ENCODE measurements at regions not wholly inside any gene's neighbourhood (a gene's known extent, or its start where the extent isn't known, plus 50 kb on each side); places are given as distances from the start of the nearest gene placed in this dataset.

DNA sequence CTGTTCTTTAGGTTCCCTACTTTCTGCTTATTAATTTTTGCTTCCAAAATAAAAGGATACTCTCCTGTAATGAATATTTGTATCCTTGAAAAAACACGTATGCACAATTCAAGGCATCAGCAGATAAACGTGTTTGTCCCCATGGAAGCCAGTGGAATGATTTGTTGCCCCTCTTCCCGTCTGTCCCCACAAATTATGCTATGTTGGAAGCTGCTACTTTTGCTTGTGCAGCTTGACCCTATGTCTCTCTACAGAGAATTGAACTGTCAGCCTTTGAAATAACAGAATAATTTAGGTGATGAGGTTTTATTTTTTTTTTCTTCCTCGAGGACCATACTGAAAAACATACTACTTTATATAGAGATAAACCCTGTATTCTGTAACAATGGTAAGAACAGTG is 401.5 kb upstream of the GOLIM4 start:
- no peak for TF ChIP-seq EZH2 (IDR thresholded peaks at IDR 0.05; ENCODE audit: low read length)
- TF ChIP-seq, protein P1, sequence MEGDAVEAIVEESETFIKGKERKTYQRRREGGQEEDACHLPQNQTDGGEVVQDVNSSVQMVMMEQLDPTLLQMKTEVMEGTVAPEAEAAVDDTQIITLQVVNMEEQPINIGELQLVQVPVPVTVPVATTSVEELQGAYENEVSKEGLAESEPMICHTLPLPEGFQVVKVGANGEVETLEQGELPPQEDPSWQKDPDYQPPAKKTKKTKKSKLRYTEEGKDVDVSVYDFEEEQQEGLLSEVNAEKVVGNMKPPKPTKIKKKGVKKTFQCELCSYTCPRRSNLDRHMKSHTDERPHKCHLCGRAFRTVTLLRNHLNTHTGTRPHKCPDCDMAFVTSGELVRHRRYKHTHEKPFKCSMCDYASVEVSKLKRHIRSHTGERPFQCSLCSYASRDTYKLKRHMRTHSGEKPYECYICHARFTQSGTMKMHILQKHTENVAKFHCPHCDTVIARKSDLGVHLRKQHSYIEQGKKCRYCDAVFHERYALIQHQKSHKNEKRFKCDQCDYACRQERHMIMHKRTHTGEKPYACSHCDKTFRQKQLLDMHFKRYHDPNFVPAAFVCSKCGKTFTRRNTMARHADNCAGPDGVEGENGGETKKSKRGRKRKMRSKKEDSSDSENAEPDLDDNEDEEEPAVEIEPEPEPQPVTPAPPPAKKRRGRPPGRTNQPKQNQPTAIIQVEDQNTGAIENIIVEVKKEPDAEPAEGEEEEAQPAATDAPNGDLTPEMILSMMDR (optimal IDR thresholded peaks at IDR 0.05 in 1 of 3, IDR thresholded peaks at IDR 0.05 in 1 of 3, conservative IDR thresholded peaks at IDR 0.05 in 1 of 3; ENCODE audit: extremely low read depth in 1 of 3, insufficient read depth in 2 of 3, low read length in 3 of 3), result no peak
- no peak for FAIRE-seq

GRCh38 chr3:168495932-168496331 is 400.2 kb upstream of the GOLIM4 start:
- Histone ChIP-seq H3K79me2 (ENCODE audit: control insufficient read depth, insufficient read depth, low read length) (no peaks in the 10 kb centered on the region), H3K4me2 (ENCODE audit: control insufficient read depth, extremely low read depth, insufficient read depth, low read depth, low read length) (no peak overlapping the region), H3K9ac (ENCODE audit: control insufficient read depth, extremely low read depth, insufficient read depth, low read length) (no peak overlapping the region), H3K27me3 (ENCODE audit: control insufficient read depth, extremely low read depth, insufficient read depth, low read length) (no peaks in the 10 kb centered on the region), H4K20me1 (ENCODE audit: control insufficient read depth, extremely low read depth, insufficient read depth, low read length) (no peaks in the 10 kb centered on the region), H3K27ac (ENCODE audit: control insufficient read depth, insufficient read depth, low read length) (no peak overlapping the region), H3K36me3 (ENCODE audit: control insufficient read depth in 2 of 2, extremely low read depth in 1 of 2, insufficient read depth in 2 of 2, low read length in 2 of 2) (no peaks in the 10 kb centered on the region), H3K4me3 (ENCODE audit: control insufficient read depth in 2 of 3, extremely low read depth in 1 of 3, insufficient read depth in 2 of 3, low read depth in 1 of 3, low read length in 3 of 3) (no peak overlapping the region), H3K4me1 (ENCODE audit: control insufficient read depth, extremely low read depth, insufficient read depth, low read length) (no peaks in the 10 kb centered on the region), H2AFZ (ENCODE audit: control insufficient read depth, low read length) (no peak overlapping the region), H3K9me1 (ENCODE audit: control insufficient read depth, extremely low read depth, insufficient read depth, low read length) (no peaks in the 10 kb centered on the region), H3K9me3 (ENCODE audit: control insufficient read depth, low read depth, low read length) (no peaks in the 10 kb centered on the region)
- no peak for TF ChIP-seq EZH2 (IDR thresholded peaks at IDR 0.05; ENCODE audit: low read length)
- TF ChIP-seq, protein P1 (optimal IDR thresholded peaks at IDR 0.05 in 1 of 3, IDR thresholded peaks at IDR 0.05 in 1 of 3, conservative IDR thresholded peaks at IDR 0.05 in 1 of 3; ENCODE audit: extremely low read depth in 1 of 3, insufficient read depth in 2 of 3, low read length in 3 of 3), result no peak
- no peak for DNase-seq (ENCODE audit: low read depth, low spot score)
- FAIRE-seq, result no peak
- dilution Hi-C loops (cut with MboI; ENCODE audit: extremely low pct_ligation_motif_present, low sequenced_read_pairs), result no loop called here

More for the DNA sequence above, 401.5 kb upstream of the GOLIM4 start:
- Histone ChIP-seq H3K9me1 (ENCODE audit: control insufficient read depth, extremely low read depth, insufficient read depth, low read length) (no peaks in the 10 kb centered on the region), H3K79me2 (ENCODE audit: control insufficient read depth, insufficient read depth, low read length) (no peaks in the 10 kb centered on the region), H3K4me2 (ENCODE audit: control insufficient read depth, extremely low read depth, insufficient read depth, low read depth, low read length) (no peak overlapping the region), H3K9ac (ENCODE audit: control insufficient read depth, extremely low read depth, insufficient read depth, low read length) (no peak overlapping the region), H3K9me3 (ENCODE audit: control insufficient read depth, low read depth, low read length) (no peaks in the 10 kb centered on the region), H3K4me3 (ENCODE audit: control insufficient read depth in 2 of 3, extremely low read depth in 1 of 3, insufficient read depth in 2 of 3, low read depth in 1 of 3, low read length in 3 of 3) (no peak overlapping the region), H4K20me1 (ENCODE audit: control insufficient read depth, extremely low read depth, insufficient read depth, low read length) (no peaks in the 10 kb centered on the region), H2AFZ (ENCODE audit: control insufficient read depth, low read length) (no peak overlapping the region), H3K27ac (ENCODE audit: control insufficient read depth, insufficient read depth, low read length) (no peak overlapping the region), H3K27me3 (ENCODE audit: control insufficient read depth, extremely low read depth, insufficient read depth, low read length) (no peaks in the 10 kb centered on the region), H3K36me3 (ENCODE audit: control insufficient read depth in 2 of 2, extremely low read depth in 1 of 2, insufficient read depth in 2 of 2, low read length in 2 of 2) (no peaks in the 10 kb centered on the region), H3K4me1 (ENCODE audit: control insufficient read depth, extremely low read depth, insufficient read depth, low read length) (no peaks in the 10 kb centered on the region)
- dilution Hi-C loops (cut with MboI; ENCODE audit: extremely low pct_ligation_motif_present, low sequenced_read_pairs), result no loop called here
- no peak for DNase-seq (ENCODE audit: low read depth, low spot score)

Measured in keratinocyte (primary cell).